DMS79 treated with DMSO at 0.1 percent for 48 hours (cell line): ENCODE measurements at regions not wholly inside any gene's neighbourhood (a gene's known extent, or its start where the extent isn't known, plus 50 kb on each side); places are given as distances from the start of the nearest gene placed in this dataset.
"Not testable (repeated sequence)": the region's sequence is repeated elsewhere in the genome, so short reads cannot be mapped to it uniquely, and the experiment has no call there.

Experiments used
- DNase-seq: peaks from one replicate; lab custom pipeline; 2025; lab: John Stamatoyannopoulos, UW

GRCh38 chr13:50274181-50274580, 258.9 kb downstream of the KCNRG start:
- no peak for DNase-seq

- DNase-seq: no peak
Measured at GRCh38 chr13:50275392-50276063, 260.3 kb downstream of the KCNRG start.

- no peak for DNase-seq
Measured at GRCh38 chr13:50276550-50276949, 261.3 kb downstream of the KCNRG start.

GRCh38 chr13:50277127-50277526, 261.9 kb downstream of the KCNRG start:
- no peak for DNase-seq

- DNase-seq: no peak
Measured at GRCh38 chr13:50277906-50278305, 262.7 kb downstream of the KCNRG start.

- DNase-seq: no peak
Measured at GRCh38 chr13:50280441-50280937, 265.2 kb downstream of the KCNRG start.

- no peak for DNase-seq
Measured at GRCh38 chr13:50282016-50282415, 266.8 kb downstream of the KCNRG start.

GRCh38 chr13:50283017-50283416, 267.8 kb downstream of the KCNRG start:
- DNase-seq: no peak

- no peak for DNase-seq
Measured at GRCh38 chr13:50284540-50284939, 269.3 kb downstream of the KCNRG start.

- no peak for DNase-seq
Measured at GRCh38 chr13:50285283-50285682, 270.0 kb downstream of the KCNRG start.

- DNase-seq: no peak
Measured at GRCh38 chr13:50286324-50286723, 271.1 kb downstream of the KCNRG start.

- DNase-seq: no peak
Measured at GRCh38 chr13:50290186-50290585, 274.9 kb downstream of the KCNRG start.

- DNase-seq: no peak
Measured at GRCh38 chr13:50291611-50292010, 276.4 kb downstream of the KCNRG start.

GRCh38 chr13:50292081-50292480, 276.8 kb downstream of the KCNRG start:
- DNase-seq: no peak

GRCh38 chr13:50294425-50294824, 279.2 kb downstream of the KCNRG start:
- not testable (repeated sequence) for DNase-seq

- no peak for DNase-seq
Measured at GRCh38 chr13:50299546-50300249, 284.5 kb downstream of the KCNRG start.

GRCh38 chr13:50303963-50304721, 288.9 kb downstream of the KCNRG start:
- DNase-seq: no peak

- no peak for DNase-seq
Measured at GRCh38 chr13:50306156-50306555, 290.9 kb downstream of the KCNRG start.

GRCh38 chr13:50309318-50309717, 294.1 kb downstream of the KCNRG start:
- DNase-seq: no peak

GRCh38 chr13:50309882-50310594, 294.8 kb downstream of the KCNRG start:
- no peak for DNase-seq

- DNase-seq: no peak
Measured at GRCh38 chr13:50310734-50311133, 295.5 kb downstream of the KCNRG start.

GRCh38 chr13:50318887-50319286, 303.6 kb downstream of the KCNRG start:
- no peak for DNase-seq
